Activated T-helper 1 cell treated with anti-CD3 and anti-CD28 coated beads, Interleukin-12 subunit alpha, Interleukin-12 subunit beta, Interleukin-2, Interleukin-4 antibody, amounts not matched to agents 30 ng/mL and 10 ng/mL and 1 ng/mL, durations not matched to agents 14 hours and 24 hours and 36 hours (primary cell): ENCODE measurements at regions not wholly inside any gene's neighbourhood (a gene's known extent, or its start where the extent isn't known, plus 50 kb on each side); places are given as distances from the start of the nearest gene placed in this dataset.
"Not testable (repeated sequence)": the region's sequence is repeated elsewhere in the genome, so short reads cannot be mapped to it uniquely, and the experiment has no call there.

ENCODE experiments used
- DNase-seq: peaks from one replicate; pipeline ENCODE4 v3.0.0; 2021; ENCODE audit warnings: low spot score
- H3K27ac Mint-ChIP-seq: one replicate; pipeline ENCODE4 v1.8.0; 2021; ENCODE audit warnings: mild to moderate bottlenecking, mixed read lengths
- H3K27me3 Mint-ChIP-seq: one replicate; pipeline ENCODE4 v1.8.0; 2022; ENCODE audit warnings: mild to moderate bottlenecking, moderate library complexity, mixed read lengths; ENCODE audit not compliant: insufficient read depth
- H3K36me3 Mint-ChIP-seq: one replicate; pipeline ENCODE4 v1.8.0; 2021; ENCODE audit warnings: low read depth, mixed read lengths
- H3K4me1 Mint-ChIP-seq: one replicate; pipeline ENCODE4 v1.8.0; 2021; ENCODE audit warnings: low read depth, mixed read lengths
- H3K4me3 Mint-ChIP-seq: one replicate; pipeline ENCODE4 v1.8.0; 2021; ENCODE audit warnings: mild to moderate bottlenecking, moderate library complexity, mixed read lengths
- H3K9me3 Mint-ChIP-seq: one replicate; pipeline ENCODE4 v1.8.0; 2021; ENCODE audit warnings: mixed read lengths
- intact Hi-C: fragments of 100-400 bp; cut with micrococcal nuclease; formaldehyde crosslinking; loops from one replicate; pipeline ENCODE4 v1.15.1; 2024

DNA sequence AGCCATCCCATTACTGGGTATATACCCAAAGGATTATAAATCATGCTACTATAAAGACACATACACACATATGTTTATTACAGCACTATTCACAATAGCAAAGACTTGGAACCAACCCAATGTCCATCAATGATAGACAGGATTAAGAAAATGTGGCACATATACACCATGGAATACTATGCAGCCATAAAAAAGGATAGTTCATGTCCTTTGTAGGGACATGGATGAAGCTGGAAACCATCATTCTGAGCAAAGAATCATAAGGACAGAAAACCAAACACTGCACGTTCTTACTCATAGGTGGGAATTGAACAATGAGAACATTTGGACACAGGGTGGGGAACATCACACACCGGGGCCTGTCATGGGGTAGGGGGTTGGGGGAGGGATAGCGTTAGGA is 60.3 kb upstream of the NMU start:
- H3K4me1 Mint-ChIP-seq, H3K9me3 Mint-ChIP-seq, H3K4me3 Mint-ChIP-seq, H3K27ac Mint-ChIP-seq, intact Hi-C loops, DNase-seq, H3K36me3 Mint-ChIP-seq, H3K27me3 Mint-ChIP-seq: not testable (repeated sequence)

DNA sequence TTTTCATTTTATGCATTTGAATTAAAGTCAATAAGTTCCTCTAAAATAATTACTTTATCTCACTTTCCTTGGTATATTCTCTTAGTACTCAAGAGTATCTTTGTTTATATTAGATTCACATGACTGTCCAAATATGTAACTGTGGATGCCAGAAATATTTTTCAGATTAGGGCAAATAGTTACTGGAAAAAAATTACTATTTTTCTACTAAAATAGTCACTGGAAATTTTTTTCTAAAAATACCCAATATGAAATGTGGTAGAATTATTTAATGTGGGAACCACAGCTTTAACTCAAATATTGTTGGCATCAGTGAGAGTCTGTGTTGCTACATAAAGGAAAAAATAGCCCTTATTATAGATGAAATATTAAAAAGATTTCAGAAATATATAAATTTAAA is 70.4 kb upstream of the NMU start:
- no peaks in the 10 kb centered on the region for H3K9me3 Mint-ChIP-seq
- H3K4me3 Mint-ChIP-seq: no peak overlapping the region
- H3K27me3 Mint-ChIP-seq: peaks cover 5% of the 10 kb centered on the region
- no peaks in the 10 kb centered on the region for H3K36me3 Mint-ChIP-seq
- H3K27ac Mint-ChIP-seq: no peak overlapping the region
- intact Hi-C loops: no loop called here
- H3K4me1 Mint-ChIP-seq: no peaks in the 10 kb centered on the region
- DNase-seq: no peak

DNA sequence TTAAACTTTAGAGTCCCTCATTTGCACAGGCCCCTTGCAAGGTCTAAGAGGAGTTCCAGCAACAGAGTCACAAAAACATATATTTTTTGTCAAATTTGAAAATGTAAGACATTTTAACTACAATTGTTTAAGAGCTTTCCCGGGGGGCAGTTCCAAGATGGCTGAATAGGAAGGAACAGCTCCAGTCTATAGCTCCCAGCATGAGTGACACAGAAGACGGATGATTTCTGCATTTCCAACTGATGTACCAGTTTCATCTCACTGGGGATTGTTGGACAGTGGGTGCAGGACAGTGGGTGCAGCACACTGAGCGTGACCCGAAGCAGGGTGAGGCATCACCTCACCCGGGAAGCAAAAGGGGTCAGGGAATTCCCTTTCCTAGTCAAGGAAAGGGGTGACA is 71.4 kb upstream of the NMU start:
- Mint-ChIP-seq H3K36me3 (no peaks in the 10 kb centered on the region), H3K27me3 (peaks cover 7% of the 10 kb centered on the region), H3K9me3 (no peaks in the 10 kb centered on the region), H3K4me1 (no peaks in the 10 kb centered on the region), H3K27ac (no peak overlapping the region), H3K4me3 (no peak overlapping the region)
- DNase-seq: no peak
- intact Hi-C loops: no loop called here

DNA sequence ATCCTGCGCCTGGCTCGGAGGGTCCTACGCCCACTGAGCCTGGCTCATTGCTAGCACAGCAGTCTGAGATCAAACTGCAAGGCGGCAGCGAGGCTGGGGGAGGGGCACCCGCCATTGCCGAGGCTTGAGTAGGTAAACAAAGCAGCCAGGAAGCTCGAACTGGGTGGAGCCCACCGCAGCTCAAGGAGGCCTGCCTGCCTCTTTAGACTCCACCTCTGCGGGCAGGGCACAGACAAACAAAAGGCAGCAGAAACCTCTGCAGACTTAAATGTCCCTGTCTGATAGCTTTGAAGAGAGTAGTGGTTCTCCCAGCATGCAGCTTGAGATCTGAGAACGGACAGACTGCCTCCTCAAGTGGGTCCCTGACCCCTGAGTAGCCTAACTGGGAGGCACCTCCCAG is 71.9 kb upstream of the NMU start:
- not testable (repeated sequence) for H3K27me3 Mint-ChIP-seq, H3K9me3 Mint-ChIP-seq

DNA sequence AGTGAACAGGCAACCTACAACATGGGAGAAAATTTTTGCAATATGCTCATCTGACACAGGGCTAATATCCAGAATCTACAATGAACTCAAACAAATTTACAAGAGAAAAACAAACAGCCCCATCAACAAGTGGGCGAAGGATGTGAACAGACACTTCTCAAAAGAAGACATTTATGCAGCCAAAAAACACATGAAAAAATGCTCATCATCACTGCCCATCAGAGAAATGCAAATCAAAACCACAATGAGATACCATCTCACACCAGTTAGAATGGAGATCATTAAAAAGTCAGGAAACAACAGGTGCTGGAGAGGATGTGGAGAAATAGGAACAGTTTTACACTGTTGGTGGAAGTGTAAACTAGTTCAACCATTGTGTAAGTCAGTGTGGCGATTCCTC is 76.7 kb upstream of the NMU start:
- H3K9me3 Mint-ChIP-seq, H3K4me3 Mint-ChIP-seq, H3K36me3 Mint-ChIP-seq, DNase-seq, H3K27me3 Mint-ChIP-seq, H3K4me1 Mint-ChIP-seq, H3K27ac Mint-ChIP-seq, intact Hi-C loops: not testable (repeated sequence)

More for the DNA sequence above, 71.9 kb upstream of the NMU start:
- H3K27ac Mint-ChIP-seq, H3K4me3 Mint-ChIP-seq, H3K36me3 Mint-ChIP-seq, H3K4me1 Mint-ChIP-seq, intact Hi-C loops, DNase-seq: not testable (repeated sequence)

DNA sequence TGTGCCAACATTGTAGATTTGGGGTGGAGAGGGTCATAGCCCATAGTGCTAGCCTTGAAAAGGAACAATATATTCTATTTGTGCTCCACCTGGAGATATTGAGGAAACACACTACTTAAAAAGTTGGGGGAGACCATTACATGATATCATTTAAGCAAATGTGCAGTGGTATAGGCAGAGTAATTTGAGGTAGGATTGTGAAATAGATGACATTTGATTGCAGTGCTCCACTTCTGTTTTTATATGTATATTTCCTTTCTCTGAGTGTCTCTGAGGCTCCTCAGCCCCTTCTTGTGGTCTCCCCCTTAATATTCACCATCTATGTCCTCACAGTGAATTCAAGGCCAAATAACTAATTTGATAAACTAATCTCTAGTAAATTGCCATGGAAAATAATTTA is 85.6 kb upstream of the NMU start:
- H3K27ac Mint-ChIP-seq: no peak overlapping the region
- H3K4me3 Mint-ChIP-seq: no peak overlapping the region
- no peaks in the 10 kb centered on the region for H3K4me1 Mint-ChIP-seq
- no peaks in the 10 kb centered on the region for H3K36me3 Mint-ChIP-seq
- H3K9me3 Mint-ChIP-seq: no peaks in the 10 kb centered on the region
- DNase-seq: no peak
- intact Hi-C loops: no loop called here
- H3K27me3 Mint-ChIP-seq: peaks cover 3% of the 10 kb centered on the region

DNA sequence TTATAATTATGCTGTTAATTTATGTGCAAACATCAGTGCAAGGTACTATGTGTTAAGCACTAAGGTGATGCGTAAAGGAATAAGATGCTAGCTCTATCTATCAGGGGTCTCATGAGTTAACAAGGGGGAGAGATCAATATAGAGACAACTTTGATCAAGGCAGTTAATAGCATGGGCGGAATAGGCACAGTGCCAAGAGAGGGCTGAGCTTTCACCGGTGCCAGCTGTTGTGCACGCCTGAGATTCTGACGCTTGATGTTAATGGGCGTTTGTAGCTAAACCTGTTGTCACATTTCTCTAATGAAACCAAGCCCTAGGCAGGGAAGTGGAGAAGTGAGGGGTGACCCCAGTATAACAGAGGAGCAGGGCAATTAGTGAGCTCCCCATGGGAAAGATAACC is 86.0 kb upstream of the NMU start:
- intact Hi-C loops: no loop called here
- Mint-ChIP-seq H3K9me3 (no peaks in the 10 kb centered on the region), H3K36me3 (no peaks in the 10 kb centered on the region), H3K27me3 (peaks cover 3% of the 10 kb centered on the region), H3K4me1 (no peaks in the 10 kb centered on the region), H3K27ac (no peak overlapping the region), H3K4me3 (no peak overlapping the region)
- DNase-seq: no peak

DNA sequence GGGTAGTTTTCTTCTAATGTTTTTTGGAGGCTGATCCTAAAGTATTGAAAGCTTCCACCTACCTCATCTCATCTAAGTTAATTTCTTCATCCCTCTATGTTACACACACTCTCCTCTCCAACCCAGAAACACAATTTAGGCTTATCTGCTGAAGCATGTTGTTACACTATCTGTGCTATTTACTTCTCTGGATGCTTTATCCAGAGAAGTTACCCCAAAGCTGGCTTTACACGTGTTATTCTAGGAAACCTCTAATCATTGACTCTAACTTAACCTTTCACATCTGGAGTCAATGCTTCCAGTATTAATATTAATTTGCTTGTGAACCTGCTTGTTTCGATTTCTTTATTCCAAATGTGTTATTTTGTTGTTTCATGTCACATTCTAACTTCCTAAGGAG is 87.3 kb upstream of the NMU start:
- Mint-ChIP-seq H3K27me3 (peaks cover 3% of the 10 kb centered on the region), H3K27ac (no peak overlapping the region), H3K4me1 (no peaks in the 10 kb centered on the region), H3K9me3 (no peaks in the 10 kb centered on the region), H3K36me3 (no peaks in the 10 kb centered on the region), H3K4me3 (no peak overlapping the region)
- no peak for DNase-seq
- intact Hi-C loops: no loop called here

DNA sequence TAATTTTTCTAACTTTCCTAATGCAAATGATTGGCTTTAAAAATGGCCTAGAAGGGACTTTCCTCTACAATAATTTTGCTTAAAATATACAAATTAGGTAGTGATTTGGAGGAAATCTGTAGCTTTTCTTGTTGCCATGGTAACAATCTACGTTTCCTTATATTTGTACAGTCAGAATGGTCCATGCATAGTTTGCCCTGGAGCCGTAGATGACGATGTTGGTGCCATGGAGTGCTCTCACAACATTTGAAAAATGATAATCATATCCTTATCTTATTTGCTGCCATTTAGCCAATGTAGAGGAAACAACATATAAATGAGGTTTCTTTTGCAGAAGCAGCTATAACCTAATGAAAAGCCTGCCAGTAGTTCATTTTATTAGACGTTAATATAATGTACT is 89.0 kb upstream of the NMU start:
- intact Hi-C loops: no loop called here
- Mint-ChIP-seq H3K27me3 (no peaks in the 10 kb centered on the region), H3K4me3 (no peak overlapping the region), H3K4me1 (no peaks in the 10 kb centered on the region), H3K27ac (no peak overlapping the region), H3K9me3 (no peaks in the 10 kb centered on the region), H3K36me3 (no peaks in the 10 kb centered on the region)
- no peak for DNase-seq

DNA sequence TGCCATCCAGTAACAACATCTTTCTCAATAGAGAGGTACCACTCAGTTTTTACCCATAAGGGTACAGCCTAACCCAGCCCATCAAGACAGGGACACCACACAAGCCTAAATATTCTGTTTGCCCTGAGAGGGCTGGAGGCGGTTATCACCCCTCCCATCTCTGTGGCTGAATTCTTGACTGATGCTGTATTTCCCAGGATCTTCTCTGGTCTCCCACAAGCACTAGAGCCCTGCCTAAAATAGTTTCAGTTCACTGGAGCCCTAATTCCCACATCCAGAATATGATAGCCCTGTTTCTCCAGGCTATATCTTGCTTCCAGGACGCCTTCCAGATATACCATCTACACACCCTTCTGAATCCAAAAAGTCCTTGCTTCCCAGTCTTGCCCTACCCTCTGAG is 91.6 kb upstream of the NMU start:
- Mint-ChIP-seq H3K36me3 (no peaks in the 10 kb centered on the region), H3K27me3 (peaks cover 7% of the 10 kb centered on the region), H3K4me3 (no peak overlapping the region), H3K9me3 (no peaks in the 10 kb centered on the region), H3K27ac (no peak overlapping the region), H3K4me1 (no peaks in the 10 kb centered on the region)
- no peak for DNase-seq
- intact Hi-C loops: no loop called here

DNA sequence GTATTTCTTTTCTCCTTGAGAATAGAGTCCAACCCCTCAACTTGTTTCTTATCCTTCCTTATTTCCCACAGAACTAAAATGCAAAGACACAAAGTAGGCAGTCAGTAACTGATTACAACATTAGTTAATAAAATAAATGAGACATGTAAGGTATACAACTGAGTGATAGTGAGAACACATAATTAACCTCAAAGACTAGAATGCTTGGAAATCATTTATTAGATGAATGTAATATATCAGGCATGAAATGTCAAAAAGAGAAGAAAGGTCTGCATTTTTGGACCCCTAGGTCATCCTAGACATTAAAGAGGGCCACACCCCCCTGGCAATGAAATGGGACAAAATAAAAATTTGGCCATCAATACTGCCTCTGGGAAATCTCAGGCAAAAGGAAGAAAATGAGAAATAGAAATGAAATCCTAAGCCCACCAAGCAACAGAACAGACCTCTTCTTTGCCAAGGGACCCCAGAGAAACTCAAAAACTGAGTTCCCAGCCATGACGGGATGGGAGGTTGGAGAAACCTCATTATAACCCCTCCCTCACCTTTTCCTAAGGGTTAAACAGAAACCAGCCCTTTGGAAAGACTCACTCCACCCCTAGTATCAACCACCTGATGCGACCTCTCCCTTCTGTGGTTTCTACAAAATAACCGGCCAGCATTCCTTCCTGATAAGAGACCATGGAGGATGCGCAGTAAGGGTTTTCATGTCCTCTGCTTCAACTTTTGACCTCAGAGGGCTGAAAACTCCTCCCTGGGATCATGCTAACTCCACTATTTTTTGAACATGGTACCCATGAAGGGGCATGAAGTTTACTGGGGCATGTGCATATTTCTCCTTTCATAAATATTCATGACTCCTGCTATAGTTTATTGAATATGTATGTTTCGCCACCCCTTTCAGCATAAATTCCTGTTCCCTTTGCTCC is 90.0 kb upstream of the EXOC1L start:
- no peaks in the 10 kb centered on the region for H3K4me1 Mint-ChIP-seq
- H3K9me3 Mint-ChIP-seq: no peaks in the 10 kb centered on the region
- intact Hi-C loops: loop anchor here (10.0 kb wide), 2 partner anchors 295 to 385 kb away; partner anchors contain the start of gene SRD5A3
- H3K27me3 Mint-ChIP-seq: peaks cover 7% of the 10 kb centered on the region
- H3K36me3 Mint-ChIP-seq: no peaks in the 10 kb centered on the region
- DNase-seq: no peak
- no peak overlapping the region for H3K4me3 Mint-ChIP-seq
- H3K27ac Mint-ChIP-seq: no peak overlapping the region

DNA sequence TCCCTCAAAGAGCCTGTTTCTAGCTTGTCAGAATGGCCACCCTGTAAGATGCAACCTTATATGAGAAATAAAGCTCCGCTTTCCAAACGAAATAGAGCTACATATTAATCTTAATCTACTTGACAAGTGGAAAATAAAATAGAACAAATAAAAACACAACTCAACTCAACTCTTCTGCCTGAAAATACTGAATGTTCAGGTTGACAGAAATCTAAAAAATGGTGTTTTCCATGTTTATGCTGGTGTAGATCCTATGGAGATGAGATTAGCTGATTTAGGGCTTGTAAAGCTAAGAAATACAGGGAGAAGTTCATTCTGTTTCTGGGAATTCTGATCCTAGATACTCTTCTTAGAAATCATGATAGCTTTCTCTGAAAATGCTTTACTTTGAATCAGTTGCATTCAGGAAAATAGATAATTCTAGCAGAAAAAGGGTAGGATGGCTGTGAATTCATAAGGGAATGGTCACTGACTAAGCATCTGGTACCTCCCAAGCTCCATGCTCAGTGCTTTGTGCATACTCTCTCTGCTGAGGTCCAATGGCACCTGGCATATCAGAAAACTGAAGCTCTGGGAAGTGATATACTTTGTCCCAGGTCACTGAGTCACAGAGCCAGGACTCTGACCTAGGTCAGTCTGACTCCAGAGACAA is 89.2 kb upstream of the EXOC1L start:
- Mint-ChIP-seq H3K36me3 (no peaks in the 10 kb centered on the region), H3K9me3 (no peaks in the 10 kb centered on the region), H3K27me3 (peaks cover 11% of the 10 kb centered on the region), H3K4me3 (no peak overlapping the region), H3K4me1 (no peaks in the 10 kb centered on the region), H3K27ac (no peak overlapping the region)
- no peak for DNase-seq
- intact Hi-C loops: loop anchor here (10.0 kb wide), 2 partner anchors 296 to 386 kb away; partner anchors contain the start of gene SRD5A3

DNA sequence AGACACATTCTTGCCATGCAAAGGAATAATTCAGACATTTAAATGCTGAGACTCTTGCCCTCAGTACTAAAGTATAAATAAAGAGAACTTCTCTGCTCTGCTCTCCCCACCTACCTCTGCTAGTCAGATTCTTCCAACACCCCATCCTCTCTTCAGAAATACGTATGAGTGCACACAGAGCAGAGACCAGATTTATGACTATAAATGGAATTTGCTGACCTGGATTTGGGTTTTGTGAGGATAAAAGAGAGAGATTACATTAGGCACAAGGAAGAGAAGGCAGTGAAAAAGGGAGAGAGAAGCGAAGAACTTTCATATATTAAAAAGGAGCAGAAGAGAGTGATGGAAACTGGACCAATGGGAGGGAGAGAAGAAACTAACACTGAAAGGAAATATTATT is 87.6 kb upstream of the EXOC1L start:
- Mint-ChIP-seq H3K9me3 (no peaks in the 10 kb centered on the region), H3K36me3 (no peaks in the 10 kb centered on the region), H3K27ac (no peak overlapping the region), H3K27me3 (peaks cover 14% of the 10 kb centered on the region), H3K4me1 (no peaks in the 10 kb centered on the region), H3K4me3 (no peak overlapping the region)
- no peak for DNase-seq
- intact Hi-C loops: loop anchor here (10.0 kb wide), 2 partner anchors 297 to 387 kb away; partner anchors contain the start of gene SRD5A3
